Ovary (tissue), 3 donors: ENCODE measurements at regions not wholly inside any gene's neighbourhood (a gene's known extent, or its start where the extent isn't known, plus 50 kb on each side); places are given as distances from the start of the nearest gene placed in this dataset.

ENCODE experiments used
- POLR2A ChIP-seq: fragments of 450-650 bp; IDR thresholded peaks from one replicate; pipeline ENCODE4 v1.6.1; 2017; ENCODE audit warnings: antibody characterized with exemption, mild to moderate bottlenecking, moderate library complexity
- TF ChIP-seq, protein P1 (sequence below), 3 donors: fragments of 450-650 bp in 2 of 3; fragments of 200-600 bp in 1 of 3; IDR thresholded peaks; one replicate each; pipeline versions ENCODE4 v1.5.1 to v1.8.0; 2016 to 2022; ENCODE audit warnings: antibody characterized with exemption in 3 of 3, mild to moderate bottlenecking in 1 of 3
- donor health status: DM: no; HTN: no; CAD: no.

- TF ChIP-seq, protein P1, sequence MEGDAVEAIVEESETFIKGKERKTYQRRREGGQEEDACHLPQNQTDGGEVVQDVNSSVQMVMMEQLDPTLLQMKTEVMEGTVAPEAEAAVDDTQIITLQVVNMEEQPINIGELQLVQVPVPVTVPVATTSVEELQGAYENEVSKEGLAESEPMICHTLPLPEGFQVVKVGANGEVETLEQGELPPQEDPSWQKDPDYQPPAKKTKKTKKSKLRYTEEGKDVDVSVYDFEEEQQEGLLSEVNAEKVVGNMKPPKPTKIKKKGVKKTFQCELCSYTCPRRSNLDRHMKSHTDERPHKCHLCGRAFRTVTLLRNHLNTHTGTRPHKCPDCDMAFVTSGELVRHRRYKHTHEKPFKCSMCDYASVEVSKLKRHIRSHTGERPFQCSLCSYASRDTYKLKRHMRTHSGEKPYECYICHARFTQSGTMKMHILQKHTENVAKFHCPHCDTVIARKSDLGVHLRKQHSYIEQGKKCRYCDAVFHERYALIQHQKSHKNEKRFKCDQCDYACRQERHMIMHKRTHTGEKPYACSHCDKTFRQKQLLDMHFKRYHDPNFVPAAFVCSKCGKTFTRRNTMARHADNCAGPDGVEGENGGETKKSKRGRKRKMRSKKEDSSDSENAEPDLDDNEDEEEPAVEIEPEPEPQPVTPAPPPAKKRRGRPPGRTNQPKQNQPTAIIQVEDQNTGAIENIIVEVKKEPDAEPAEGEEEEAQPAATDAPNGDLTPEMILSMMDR (IDR thresholded peaks at IDR 0.05): no peak
- TF ChIP-seq POLR2A: no peak
Observed at GRCh38 chr12:115132145-115132544, 448.2 kb upstream of the TBX3 start.
